PFSK-1 (cell line): ENCODE measurements at regions not wholly inside any gene's neighbourhood (a gene's known extent, or its start where the extent isn't known, plus 50 kb on each side); places are given as distances from the start of the nearest gene placed in this dataset.

Experiments
- FOXP2 ChIP-seq: optimal IDR thresholded peaks from 2 replicates; pipeline ENCODE3; 2011; ENCODE audit warnings: borderline replicate concordance, control low read depth, inconsistent platforms; ENCODE audit not compliant: insufficient read depth; ENCODE audit errors: extremely low read length, extremely low read depth
- POLR2AphosphoS5 ChIP-seq: IDR thresholded peaks from 2 replicates; pipeline ENCODE4 v1.6.1; 2012; ENCODE audit warnings: low read depth, mild to moderate bottlenecking, control low read depth, low read length, moderate library complexity
- SIN3A ChIP-seq: IDR thresholded peaks from 2 replicates; pipeline ENCODE4 v1.6.1; 2012; ENCODE audit warnings: mild to moderate bottlenecking, low read length, moderate library complexity, borderline replicate concordance; ENCODE audit not compliant: insufficient read depth
- TAF1 ChIP-seq: IDR thresholded peaks from 2 replicates; pipeline ENCODE4 v1.6.1; 2012; ENCODE audit warnings: low read length, control low read depth, borderline replicate concordance; ENCODE audit not compliant: insufficient read depth
- TF ChIP-seq, protein P1 (sequence below), 2 experiments: IDR thresholded peaks; 2 replicates each; pipeline versions ENCODE4 v1.6.1 to v1.8.0; 2011 to 2012; ENCODE audit warnings: low read depth in 2 of 2, low read length in 2 of 2, control low read depth in 1 of 2, inconsistent platforms in 1 of 2, mild to moderate bottlenecking in 1 of 2, moderate library complexity in 1 of 2; ENCODE audit not compliant: insufficient read depth in 1 of 2

DNA sequence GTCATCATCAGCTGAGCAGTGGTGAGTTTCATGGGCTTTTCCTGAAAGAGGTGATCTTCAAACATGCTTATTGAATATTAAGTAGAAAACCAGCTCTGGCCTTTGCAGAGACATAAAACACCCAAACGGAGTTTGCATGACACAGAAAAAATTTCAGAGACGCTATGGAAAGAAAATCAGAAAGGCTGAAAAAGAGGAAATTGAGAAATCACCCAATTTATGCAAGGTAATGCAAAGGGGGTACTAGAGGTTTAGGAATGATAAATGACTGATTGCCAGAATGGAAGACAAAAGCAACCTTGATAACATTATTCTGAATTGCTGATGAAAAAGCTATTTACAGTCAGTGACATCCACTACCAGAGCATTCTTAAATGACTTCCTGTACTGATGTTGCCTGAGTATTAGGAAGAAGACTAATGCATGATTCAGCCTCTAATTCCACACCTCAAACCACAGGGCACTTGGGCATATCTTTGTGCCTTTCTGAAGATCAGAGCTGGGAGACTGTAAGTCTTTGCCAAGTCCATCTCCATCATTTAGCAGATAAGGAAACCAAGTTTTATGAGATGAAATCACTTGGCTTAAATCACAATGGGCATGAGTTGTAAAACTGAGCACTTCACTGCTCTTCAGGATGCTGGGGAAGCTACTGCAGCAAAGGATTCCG is 565.7 kb downstream of the PPARGC1A start:
- TF ChIP-seq TAF1 (no peak), SIN3A (no peak), POLR2AphosphoS5 (no peak), FOXP2 (no peak)
- TF ChIP-seq, protein P1, sequence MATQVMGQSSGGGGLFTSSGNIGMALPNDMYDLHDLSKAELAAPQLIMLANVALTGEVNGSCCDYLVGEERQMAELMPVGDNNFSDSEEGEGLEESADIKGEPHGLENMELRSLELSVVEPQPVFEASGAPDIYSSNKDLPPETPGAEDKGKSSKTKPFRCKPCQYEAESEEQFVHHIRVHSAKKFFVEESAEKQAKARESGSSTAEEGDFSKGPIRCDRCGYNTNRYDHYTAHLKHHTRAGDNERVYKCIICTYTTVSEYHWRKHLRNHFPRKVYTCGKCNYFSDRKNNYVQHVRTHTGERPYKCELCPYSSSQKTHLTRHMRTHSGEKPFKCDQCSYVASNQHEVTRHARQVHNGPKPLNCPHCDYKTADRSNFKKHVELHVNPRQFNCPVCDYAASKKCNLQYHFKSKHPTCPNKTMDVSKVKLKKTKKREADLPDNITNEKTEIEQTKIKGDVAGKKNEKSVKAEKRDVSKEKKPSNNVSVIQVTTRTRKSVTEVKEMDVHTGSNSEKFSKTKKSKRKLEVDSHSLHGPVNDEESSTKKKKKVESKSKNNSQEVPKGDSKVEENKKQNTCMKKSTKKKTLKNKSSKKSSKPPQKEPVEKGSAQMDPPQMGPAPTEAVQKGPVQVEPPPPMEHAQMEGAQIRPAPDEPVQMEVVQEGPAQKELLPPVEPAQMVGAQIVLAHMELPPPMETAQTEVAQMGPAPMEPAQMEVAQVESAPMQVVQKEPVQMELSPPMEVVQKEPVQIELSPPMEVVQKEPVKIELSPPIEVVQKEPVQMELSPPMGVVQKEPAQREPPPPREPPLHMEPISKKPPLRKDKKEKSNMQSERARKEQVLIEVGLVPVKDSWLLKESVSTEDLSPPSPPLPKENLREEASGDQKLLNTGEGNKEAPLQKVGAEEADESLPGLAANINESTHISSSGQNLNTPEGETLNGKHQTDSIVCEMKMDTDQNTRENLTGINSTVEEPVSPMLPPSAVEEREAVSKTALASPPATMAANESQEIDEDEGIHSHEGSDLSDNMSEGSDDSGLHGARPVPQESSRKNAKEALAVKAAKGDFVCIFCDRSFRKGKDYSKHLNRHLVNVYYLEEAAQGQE (IDR thresholded peaks at IDR 0.05; ENCODE audit: insufficient read depth in 1 of 2, low read depth in 2 of 2, low read length in 2 of 2), result no peak

DNA sequence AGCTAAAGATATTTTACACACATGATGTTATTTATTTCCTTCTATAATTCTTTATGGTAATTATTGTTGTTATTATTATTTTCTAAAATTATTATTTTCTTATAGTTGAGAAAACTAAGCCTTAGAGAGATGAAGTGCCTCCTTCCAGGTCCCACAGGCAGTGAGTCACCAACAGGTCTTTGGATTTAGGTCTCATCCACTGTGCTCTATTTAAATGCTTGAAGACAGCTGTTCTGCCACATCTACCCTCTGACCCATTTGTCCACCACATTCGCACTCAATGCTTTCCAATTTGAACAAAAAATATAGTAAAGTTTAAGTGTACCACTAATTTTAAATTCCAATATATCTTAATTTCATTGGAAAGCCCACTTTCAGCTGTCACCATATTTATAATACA is 566.4 kb downstream of the PPARGC1A start:
- TF ChIP-seq, protein P1 (IDR thresholded peaks at IDR 0.05; ENCODE audit: insufficient read depth in 1 of 2, low read depth in 2 of 2, low read length in 2 of 2), result no peak
- TF ChIP-seq FOXP2, result no peak
- no peak for TF ChIP-seq TAF1
- no peak for TF ChIP-seq POLR2AphosphoS5
- no peak for TF ChIP-seq SIN3A

DNA sequence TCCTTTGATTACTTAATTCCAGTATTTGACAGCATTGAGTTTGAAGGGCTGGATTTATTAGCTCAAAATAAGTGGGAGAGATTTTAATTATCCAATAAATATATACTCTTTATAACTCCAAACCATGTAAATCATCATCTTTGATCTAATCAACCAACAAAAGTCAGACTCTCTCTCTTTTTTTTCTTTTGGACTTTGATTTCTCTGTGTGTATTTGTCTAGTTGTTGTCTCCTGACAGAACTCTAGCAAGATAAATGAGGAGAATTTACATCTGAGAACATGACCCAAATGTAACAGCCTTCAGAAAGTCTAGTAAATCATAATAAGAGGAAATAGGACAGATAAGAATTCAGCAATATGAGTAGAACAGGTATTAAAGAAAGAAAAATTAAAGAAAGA is 567.1 kb downstream of the PPARGC1A start:
- no peak for TF ChIP-seq SIN3A
- TF ChIP-seq, protein P1 (IDR thresholded peaks at IDR 0.05; ENCODE audit: insufficient read depth in 1 of 2, low read depth in 2 of 2, low read length in 2 of 2), result no peak
- TF ChIP-seq POLR2AphosphoS5, result no peak
- no peak for TF ChIP-seq FOXP2
- no peak for TF ChIP-seq TAF1

DNA sequence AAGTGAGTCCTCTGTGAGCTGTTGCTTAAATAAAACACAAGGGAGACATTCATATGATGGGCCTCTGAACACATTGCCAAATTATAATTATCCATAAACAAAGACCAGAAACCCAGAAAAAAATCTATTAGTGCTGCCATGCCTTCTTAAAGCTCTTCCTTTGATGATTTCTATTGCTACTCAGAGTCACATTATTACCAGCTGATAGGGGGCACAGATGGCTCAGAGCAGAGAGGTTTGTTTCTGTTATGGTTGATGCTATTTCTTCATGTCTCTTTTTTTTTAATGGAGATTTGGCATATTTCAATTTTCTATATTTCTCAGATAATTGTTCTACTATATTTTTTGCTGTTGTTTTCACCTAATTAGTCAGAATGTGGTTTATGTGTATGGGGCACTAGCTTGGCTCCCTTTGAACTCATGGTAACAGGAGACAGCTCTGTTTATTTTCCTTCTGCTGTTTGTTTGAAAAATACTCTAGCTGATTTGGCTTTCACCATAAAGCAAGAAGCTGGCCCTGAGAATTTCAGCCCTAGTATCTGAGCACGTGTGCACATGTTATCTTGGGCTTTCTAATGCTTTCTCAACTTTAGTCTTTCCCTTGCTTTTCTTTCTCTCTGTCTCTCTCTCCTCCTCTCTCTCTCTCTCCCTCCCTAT is 568.8 kb downstream of the PPARGC1A start:
- TF ChIP-seq POLR2AphosphoS5, result no peak
- TF ChIP-seq TAF1, result no peak
- no peak for TF ChIP-seq FOXP2
- TF ChIP-seq SIN3A, result no peak
- TF ChIP-seq, protein P1 (IDR thresholded peaks at IDR 0.05; ENCODE audit: insufficient read depth in 1 of 2, low read depth in 2 of 2, low read length in 2 of 2), result no peak
